ENCODE measurements at regions not wholly inside any gene's neighbourhood (a gene's known extent, or its start where the extent isn't known, plus 50 kb on each side); places are given as distances from the start of the nearest gene placed in this dataset.

DNA sequence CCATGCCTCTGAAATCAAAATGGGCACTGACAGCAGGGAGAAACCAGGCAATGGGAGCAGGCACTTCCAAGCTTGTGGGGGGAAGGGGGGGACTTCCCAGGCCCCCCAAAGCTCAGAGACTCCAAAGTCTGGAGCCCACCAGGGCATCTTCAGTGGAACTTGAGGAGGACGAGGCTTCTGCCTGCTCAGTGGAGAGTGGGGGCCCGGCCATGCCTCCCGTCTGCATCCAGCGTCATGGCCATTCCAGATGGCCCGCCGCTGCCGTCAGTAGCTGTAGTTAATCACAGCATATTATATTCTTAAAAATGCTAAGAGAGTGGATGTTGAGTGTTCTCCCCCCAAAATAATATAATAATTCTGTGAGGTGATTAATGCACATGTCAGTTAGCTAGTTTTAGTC lies 315.2 kb downstream of the KCNJ2 start:
- Histone ChIP-seq H3K4me1 (no peaks in the 10 kb centered on the region), H3K4me3 (no peak overlapping the region), H3K27me3 (no peaks in the 10 kb centered on the region), H3K9me3 (peaks cover 5% of the 10 kb centered on the region), H3K36me3 (no peaks in the 10 kb centered on the region), H3K27ac (no peak overlapping the region)
- no peak for DNase-seq (ENCODE audit: low spot score in 2 of 2)
- TF ChIP-seq EP300 (IDR thresholded peaks at IDR 0.05) (no peak), POLR2A (IDR thresholded peaks at IDR 0.05) (no peak), POLR2AphosphoS5 (IDR thresholded peaks at IDR 0.05) (no peak)
- TF ChIP-seq, protein P1, sequence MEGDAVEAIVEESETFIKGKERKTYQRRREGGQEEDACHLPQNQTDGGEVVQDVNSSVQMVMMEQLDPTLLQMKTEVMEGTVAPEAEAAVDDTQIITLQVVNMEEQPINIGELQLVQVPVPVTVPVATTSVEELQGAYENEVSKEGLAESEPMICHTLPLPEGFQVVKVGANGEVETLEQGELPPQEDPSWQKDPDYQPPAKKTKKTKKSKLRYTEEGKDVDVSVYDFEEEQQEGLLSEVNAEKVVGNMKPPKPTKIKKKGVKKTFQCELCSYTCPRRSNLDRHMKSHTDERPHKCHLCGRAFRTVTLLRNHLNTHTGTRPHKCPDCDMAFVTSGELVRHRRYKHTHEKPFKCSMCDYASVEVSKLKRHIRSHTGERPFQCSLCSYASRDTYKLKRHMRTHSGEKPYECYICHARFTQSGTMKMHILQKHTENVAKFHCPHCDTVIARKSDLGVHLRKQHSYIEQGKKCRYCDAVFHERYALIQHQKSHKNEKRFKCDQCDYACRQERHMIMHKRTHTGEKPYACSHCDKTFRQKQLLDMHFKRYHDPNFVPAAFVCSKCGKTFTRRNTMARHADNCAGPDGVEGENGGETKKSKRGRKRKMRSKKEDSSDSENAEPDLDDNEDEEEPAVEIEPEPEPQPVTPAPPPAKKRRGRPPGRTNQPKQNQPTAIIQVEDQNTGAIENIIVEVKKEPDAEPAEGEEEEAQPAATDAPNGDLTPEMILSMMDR (IDR thresholded peaks at IDR 0.05) = no peak
- WGBS = 92% methylated on average over 6 of the region's 7 CpGs

DNA sequence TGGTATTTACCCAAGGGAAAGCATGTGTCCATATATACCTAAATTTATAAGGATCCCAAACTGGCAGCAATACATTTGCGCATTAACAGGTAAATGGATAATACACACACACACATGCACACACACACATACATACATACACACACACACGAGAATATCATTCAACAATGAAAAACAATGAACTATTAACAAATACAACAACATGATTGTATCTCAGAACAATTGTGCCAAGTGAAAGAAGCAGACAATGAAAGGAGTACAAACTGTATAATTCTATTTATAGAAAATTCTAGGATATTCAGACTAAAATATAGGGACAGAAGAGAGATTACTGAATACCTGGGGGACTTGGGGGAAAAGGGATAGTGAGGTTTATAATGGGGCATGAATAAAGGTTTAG lies 323.0 kb downstream of the KCNJ2 start:
- no peak for DNase-seq (ENCODE audit: low spot score in 2 of 2)
- Histone ChIP-seq H3K4me3 (no peak overlapping the region), H3K9me3 (no peaks in the 10 kb centered on the region), H3K36me3 (no peaks in the 10 kb centered on the region), H3K27me3 (no peaks in the 10 kb centered on the region), H3K4me1 (no peaks in the 10 kb centered on the region), H3K27ac (no peak overlapping the region)
- no peak for TF ChIP-seq EP300 (IDR thresholded peaks at IDR 0.05)
- TF ChIP-seq, protein P1 (IDR thresholded peaks at IDR 0.05) = no peak
- TF ChIP-seq POLR2AphosphoS5 (IDR thresholded peaks at IDR 0.05) = no peak
- TF ChIP-seq POLR2A (IDR thresholded peaks at IDR 0.05) = no peak
- 76% methylated on average over 2 of the region's 2 CpGs for WGBS

DNA sequence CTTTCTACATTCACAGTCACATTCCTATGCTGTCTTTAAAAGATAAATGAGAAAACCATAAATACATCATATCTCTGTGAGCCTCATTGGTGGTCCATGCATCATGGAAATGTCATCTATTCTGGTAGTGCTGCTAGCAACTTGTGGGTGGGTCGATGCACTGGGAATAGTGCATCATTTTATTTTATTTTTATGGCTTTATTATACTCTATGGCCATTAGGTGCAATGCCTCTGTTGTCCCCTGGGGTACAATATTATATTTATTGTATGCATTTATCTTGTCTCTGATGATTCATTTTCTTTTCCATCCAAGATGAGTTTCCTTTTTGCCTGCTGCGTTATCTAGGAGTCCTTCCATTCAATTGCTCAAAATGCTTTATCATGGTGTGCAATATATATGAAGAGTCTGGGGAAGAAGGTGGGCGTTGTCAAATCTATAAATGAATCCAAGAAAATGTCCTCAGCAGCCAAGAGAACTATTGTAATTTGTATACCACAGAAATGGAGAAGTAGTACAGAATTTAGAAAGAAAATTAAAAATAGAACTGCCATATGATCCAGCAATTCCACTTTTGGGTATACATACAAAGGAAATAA lies 324.0 kb downstream of the KCNJ2 start:
- TF ChIP-seq, protein P1 (IDR thresholded peaks at IDR 0.05) = no peak
- TF ChIP-seq POLR2A (IDR thresholded peaks at IDR 0.05) (no peak), EP300 (IDR thresholded peaks at IDR 0.05) (no peak), POLR2AphosphoS5 (IDR thresholded peaks at IDR 0.05) (no peak)
- H3K4me3 ChIP-seq = no peak overlapping the region
- 54% methylated on average over 3 of the region's 3 CpGs for WGBS
- H3K9me3 ChIP-seq = no peaks in the 10 kb centered on the region
- H3K4me1 ChIP-seq = no peaks in the 10 kb centered on the region
- DNase-seq (ENCODE audit: low spot score in 2 of 2) = no peak
- no peak overlapping the region for H3K27ac ChIP-seq
- no peaks in the 10 kb centered on the region for H3K36me3 ChIP-seq
- H3K27me3 ChIP-seq = no peaks in the 10 kb centered on the region

DNA sequence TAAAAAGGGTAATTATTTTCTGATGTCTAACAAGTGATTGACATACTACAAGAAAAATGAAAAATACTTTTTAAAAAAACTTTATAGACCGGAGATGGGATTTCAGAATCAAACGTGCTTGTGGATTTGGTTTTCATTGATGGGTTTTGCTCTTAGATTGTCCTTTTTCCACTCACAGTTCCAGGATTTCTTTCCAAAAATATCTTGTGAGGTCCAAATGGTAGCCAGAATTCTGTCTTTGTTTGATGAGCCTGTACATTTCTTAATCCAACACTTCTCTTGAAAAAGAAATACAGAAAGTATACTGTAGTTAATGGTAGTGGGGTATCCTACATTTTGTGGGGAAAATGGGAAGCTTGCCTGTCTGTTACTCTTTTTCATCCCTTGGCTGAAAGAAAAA lies 329.3 kb downstream of the KCNJ2 start:
- no peaks in the 10 kb centered on the region for H3K36me3 ChIP-seq
- no peak overlapping the region for H3K27ac ChIP-seq
- H3K4me3 ChIP-seq = no peak overlapping the region
- H3K27me3 ChIP-seq = no peaks in the 10 kb centered on the region
- peaks cover 3% of the 10 kb centered on the region for H3K4me1 ChIP-seq
- DNase-seq (ENCODE audit: low spot score in 2 of 2) = no peak
- WGBS = 54% methylated on average over 2 of the region's 2 CpGs
- TF ChIP-seq, protein P1 (IDR thresholded peaks at IDR 0.05) = no peak
- TF ChIP-seq POLR2A (IDR thresholded peaks at IDR 0.05) (no peak), EP300 (IDR thresholded peaks at IDR 0.05) (no peak), POLR2AphosphoS5 (IDR thresholded peaks at IDR 0.05) (no peak)
- H3K9me3 ChIP-seq = no peaks in the 10 kb centered on the region

DNA sequence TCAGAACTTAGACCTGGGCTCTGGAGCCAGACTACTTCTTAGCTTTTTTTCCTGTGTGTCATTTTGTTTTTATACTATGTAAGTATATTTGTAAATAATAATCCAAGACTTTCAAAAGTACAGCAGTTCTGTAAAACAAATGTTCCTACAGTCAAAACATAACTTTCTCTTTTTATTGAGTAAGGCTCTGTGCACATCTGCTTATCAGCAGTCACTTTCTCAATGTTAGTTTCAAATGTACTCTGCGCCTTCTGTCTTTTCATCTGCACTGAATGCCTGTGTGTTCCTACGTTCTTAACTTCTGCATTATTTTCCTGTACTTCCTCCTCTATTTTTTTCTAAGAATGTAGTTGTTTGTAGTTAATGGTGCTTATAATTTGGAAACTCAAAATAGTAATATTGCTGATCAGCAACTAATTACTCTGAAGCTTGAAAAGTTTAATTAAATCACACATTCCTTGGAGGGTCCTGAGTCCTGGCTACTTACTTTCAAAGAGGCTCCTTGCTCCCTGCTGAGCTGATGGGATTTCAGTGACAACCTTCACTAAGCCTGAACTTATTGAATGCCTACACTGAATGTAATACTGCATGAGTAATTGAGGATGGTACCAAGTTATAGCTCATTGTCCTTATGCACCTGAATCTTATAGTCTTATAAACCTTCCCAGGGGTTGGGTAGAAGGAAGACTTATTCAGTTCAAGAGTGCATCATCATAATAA lies 329.9 kb downstream of the KCNJ2 start:
- no peak for DNase-seq (ENCODE audit: low spot score in 2 of 2)
- H3K27ac ChIP-seq = no peak overlapping the region
- H3K36me3 ChIP-seq = no peaks in the 10 kb centered on the region
- H3K4me1 ChIP-seq = peaks cover 3% of the 10 kb centered on the region
- TF ChIP-seq POLR2A (IDR thresholded peaks at IDR 0.05) = no peak
- TF ChIP-seq, protein P1 (IDR thresholded peaks at IDR 0.05) = no peak
- no peak for TF ChIP-seq EP300 (IDR thresholded peaks at IDR 0.05)
- TF ChIP-seq POLR2AphosphoS5 (IDR thresholded peaks at IDR 0.05) = no peak
- no peaks in the 10 kb centered on the region for H3K27me3 ChIP-seq
- WGBS = 54% methylated on average over 2 of the region's 2 CpGs
- no peaks in the 10 kb centered on the region for H3K9me3 ChIP-seq
- no peak overlapping the region for H3K4me3 ChIP-seq
